Astrocyte (in vitro differentiated cells and primary cell): ENCODE measurements at regions not wholly inside any gene's neighbourhood (a gene's known extent, or its start where the extent isn't known, plus 50 kb on each side); places are given as distances from the start of the nearest gene placed in this dataset.

Source experiments
- EZH2 ChIP-seq: IDR thresholded peaks from 2 replicates; pipeline ENCODE4 v1.6.1; 2012; ENCODE audit warnings: mild to moderate bottlenecking, low read length, inconsistent platforms; ENCODE audit not compliant: insufficient read depth
- TF ChIP-seq, protein P1 (sequence below): IDR thresholded peaks from 2 replicates; pipeline ENCODE4 v1.5.1; 2011; ENCODE audit warnings: low read depth, mild to moderate bottlenecking, inconsistent platforms, low read length, moderate library complexity; ENCODE audit not compliant: insufficient read depth

- no peak for TF ChIP-seq EZH2
- TF ChIP-seq, protein P1, sequence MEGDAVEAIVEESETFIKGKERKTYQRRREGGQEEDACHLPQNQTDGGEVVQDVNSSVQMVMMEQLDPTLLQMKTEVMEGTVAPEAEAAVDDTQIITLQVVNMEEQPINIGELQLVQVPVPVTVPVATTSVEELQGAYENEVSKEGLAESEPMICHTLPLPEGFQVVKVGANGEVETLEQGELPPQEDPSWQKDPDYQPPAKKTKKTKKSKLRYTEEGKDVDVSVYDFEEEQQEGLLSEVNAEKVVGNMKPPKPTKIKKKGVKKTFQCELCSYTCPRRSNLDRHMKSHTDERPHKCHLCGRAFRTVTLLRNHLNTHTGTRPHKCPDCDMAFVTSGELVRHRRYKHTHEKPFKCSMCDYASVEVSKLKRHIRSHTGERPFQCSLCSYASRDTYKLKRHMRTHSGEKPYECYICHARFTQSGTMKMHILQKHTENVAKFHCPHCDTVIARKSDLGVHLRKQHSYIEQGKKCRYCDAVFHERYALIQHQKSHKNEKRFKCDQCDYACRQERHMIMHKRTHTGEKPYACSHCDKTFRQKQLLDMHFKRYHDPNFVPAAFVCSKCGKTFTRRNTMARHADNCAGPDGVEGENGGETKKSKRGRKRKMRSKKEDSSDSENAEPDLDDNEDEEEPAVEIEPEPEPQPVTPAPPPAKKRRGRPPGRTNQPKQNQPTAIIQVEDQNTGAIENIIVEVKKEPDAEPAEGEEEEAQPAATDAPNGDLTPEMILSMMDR, result no peak
Measured at GRCh38 chr9:12065050-12065449, 628.1 kb upstream of the TYRP1 start.
